ENCODE measurements at regions not wholly inside any gene's neighbourhood (a gene's known extent, or its start where the extent isn't known, plus 50 kb on each side); places are given as distances from the start of the nearest gene placed in this dataset.
"Not testable (repeated sequence)": the region's sequence is repeated elsewhere in the genome, so short reads cannot be mapped to it uniquely, and the experiment has no call there.

GRCh38 chr1:101121975-101122374 is 96.4 kb upstream of the DPH5 start:
- DNase-seq: no peak

- DNase-seq: peak; percentile 35
These were observed 95.9 kb upstream of the DPH5 start for GRCh38 chr1:101121504-101121903.

DNA sequence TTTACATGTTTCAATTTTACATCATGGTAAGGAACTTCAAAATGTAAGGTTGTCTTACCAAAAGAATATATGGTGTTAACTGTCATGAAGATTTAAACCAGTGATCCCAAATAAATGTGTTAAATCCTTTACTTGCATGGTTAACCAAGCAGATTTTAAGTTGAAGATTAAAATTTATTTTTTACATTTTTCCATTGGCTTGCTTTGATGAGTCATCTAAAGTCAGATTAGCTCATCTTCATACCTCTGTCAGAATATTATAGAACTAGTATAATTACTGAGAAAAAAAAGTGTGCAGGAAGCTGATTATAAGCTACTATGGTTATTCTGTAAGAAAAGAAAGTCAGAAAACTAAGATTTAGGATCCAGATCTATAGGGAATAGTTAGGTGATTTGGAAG is 95.3 kb upstream of the DPH5 start:
- peak; percentile 44 for DNase-seq

DNA sequence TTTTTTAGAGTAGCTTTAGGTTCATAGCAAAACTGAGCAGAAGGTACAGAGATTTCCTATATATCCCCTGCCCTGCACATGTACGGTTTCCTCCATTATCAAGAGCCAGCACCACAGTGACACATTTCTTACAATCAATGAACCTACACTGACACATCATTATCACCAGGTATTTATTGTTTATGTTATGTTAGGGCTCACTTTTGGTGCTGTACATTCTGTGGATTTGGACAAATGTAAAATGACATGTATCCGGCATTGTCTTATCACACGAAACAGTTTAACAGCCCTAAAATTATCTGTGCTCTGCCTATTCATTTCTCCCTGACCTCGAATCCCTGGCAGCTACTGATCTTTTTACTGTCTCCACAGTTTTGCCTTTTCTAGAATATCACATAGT is 93.7 kb upstream of the DPH5 start:
- peak; percentile 62 for DNase-seq

GRCh38 chr1:101116006-101116405 is 90.4 kb upstream of the DPH5 start:
- peak; percentile 17 for DNase-seq

- DNase-seq: no peak
These were observed 89.5 kb upstream of the DPH5 start for GRCh38 chr1:101115112-101115511.

DNA sequence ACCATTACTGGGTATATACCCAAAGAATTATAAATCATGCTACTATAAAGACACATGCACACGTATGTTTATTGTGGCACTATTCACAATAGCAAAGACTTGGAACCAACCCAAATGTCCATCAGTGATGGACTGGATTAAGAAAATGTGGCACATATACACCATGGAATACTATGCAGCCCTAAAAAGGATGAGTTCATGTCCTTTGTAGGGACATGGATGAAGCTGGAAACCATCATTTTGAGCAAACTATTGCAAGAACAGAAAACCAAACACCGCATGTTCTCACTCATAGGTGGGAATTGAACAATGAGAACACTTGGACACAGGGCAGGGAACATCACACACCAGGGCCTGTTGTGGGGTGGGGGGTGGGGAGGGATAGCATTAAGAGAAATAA is 88.5 kb upstream of the DPH5 start:
- not testable (repeated sequence) for DNase-seq

GRCh38 chr1:101112051-101112780 is 86.6 kb upstream of the DPH5 start:
- peak; percentile 93 for DNase-seq

- DNase-seq: no peak
These were observed 85.9 kb upstream of the DPH5 start for GRCh38 chr1:101111461-101111860.

GRCh38 chr1:101109791-101110190 is 84.2 kb upstream of the DPH5 start:
- no peak for DNase-seq

GRCh38 chr1:101108111-101108500 is 82.5 kb upstream of the DPH5 start:
- no peak for DNase-seq

DNA sequence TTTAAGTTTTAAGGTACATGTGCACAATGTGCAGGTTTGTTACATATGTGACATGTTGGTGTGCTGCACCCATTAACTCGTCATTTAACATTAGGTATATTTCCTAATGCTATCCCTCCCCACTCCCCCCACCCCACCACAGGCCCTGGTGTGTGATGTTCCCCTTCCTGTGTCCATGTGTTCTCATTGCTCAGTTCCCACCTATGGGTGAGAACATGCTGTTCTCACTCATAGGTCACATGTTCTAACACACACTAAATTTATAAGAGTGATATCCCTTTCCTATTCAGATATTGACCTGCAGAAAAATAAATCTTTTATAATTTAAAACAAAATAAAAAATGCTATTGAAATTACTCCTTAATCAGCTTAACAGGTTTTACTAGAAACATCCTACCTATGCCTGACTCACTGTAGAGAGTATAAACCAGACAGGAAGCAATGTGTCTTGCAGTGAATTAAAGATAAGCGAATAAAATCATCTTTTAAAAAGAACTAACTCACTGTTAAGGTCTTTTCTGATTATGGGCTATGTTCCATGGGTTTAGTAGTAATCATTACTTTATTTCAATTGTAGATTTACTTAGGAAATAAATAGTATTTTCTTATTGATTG is 82.0 kb upstream of the DPH5 start:
- peak; percentile 24 for DNase-seq

GRCh38 chr1:101105877-101106276 is 80.3 kb upstream of the DPH5 start:
- DNase-seq: no peak

- DNase-seq: no peak
These were observed 77.0 kb upstream of the DPH5 start for GRCh38 chr1:101102426-101103156.

- peak; percentile 50 for DNase-seq
These were observed 75.8 kb upstream of the DPH5 start for GRCh38 chr1:101101360-101101759.

GRCh38 chr1:101100674-101101073 is 75.1 kb upstream of the DPH5 start:
- no peak for DNase-seq

GRCh38 chr1:101098907-101099306 is 73.3 kb upstream of the DPH5 start:
- DNase-seq: peak; percentile 23

- no peak for DNase-seq
These were observed 72.7 kb upstream of the DPH5 start for GRCh38 chr1:101098327-101098726.

GRCh38 chr1:101089613-101090338 is 64.2 kb upstream of the DPH5 start:
- DNase-seq: peak; percentile 85

- DNase-seq: peak; percentile 31
These were observed 62.8 kb upstream of the DPH5 start for GRCh38 chr1:101088431-101088830.

DNA sequence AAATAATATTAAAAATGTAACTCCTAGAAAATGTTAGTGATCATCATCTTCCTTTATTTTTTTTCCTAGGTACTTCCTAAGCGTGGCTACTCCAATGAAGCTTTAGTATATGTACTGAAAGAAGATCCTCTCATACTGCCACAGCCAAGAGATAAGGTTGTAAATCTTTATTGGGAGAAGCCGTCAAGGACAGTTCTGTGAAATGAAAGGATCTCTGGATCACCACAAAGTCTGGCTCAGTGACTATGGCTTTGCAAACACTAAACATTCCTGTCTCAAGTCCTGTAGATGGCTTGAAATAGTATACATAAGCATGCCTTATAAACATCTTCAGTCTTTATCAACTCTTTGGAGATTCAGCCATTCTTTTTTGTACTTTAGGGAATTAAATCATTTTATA is 61.2 kb upstream of the DPH5 start:
- DNase-seq: peak; percentile 38

GRCh38 chr1:101081496-101082488 is 56.2 kb upstream of the DPH5 start:
- no peak for DNase-seq

Data from OCI-M1 (cell line).